ENCODE measurements at regions not wholly inside any gene's neighbourhood (a gene's known extent, or its start where the extent isn't known, plus 50 kb on each side); places are given as distances from the start of the nearest gene placed in this dataset.
A peak's percentile ranks its signal among the peaks of the same experiment; 100 is the strongest.

DNA sequence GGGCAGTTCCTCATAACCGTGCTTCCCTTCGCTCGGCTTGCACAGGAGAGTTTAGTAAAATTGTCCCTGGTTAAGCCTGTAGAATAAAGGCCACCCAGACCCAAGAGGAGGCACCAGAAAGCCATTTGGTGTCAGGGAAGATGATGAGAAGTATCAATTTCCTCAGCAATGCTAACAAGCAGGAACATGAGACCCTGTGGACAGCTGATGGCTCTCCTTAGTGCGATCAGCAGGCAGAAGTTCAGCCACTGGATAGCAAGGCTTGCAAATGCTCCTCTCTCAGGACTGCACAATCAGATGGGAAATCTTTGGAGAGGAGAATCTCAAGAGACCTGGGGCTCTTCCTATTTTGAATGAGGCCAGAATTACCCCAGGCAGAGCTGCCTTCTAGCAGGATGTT is 261.1 kb upstream of the DYNLRB2 start:
- Mint-ChIP-seq H3K27me3 (ENCODE audit: insufficient read depth) (peaks cover 31% of the 10 kb centered on the region), H3K4me3 (no peak overlapping the region), H3K9me3 (no peaks in the 10 kb centered on the region), H3K4me1 (no peaks in the 10 kb centered on the region), H3K27ac (no peak overlapping the region), H3K36me3 (ENCODE audit: low read depth) (no peaks in the 10 kb centered on the region)
- no peak overlapping the region for H3K4me3 ChIP-seq (ENCODE audit: low read length)
- H3K27ac ChIP-seq (ENCODE audit: low read depth, low read length): no peak overlapping the region
- no peaks in the 10 kb centered on the region for H3K36me3 ChIP-seq (ENCODE audit: control insufficient read depth, insufficient read depth, low read length)
- peaks cover 6% of the 10 kb centered on the region for H3K27me3 ChIP-seq (ENCODE audit: control insufficient read depth, insufficient read depth, low read length, poor library complexity, severe bottlenecking)
- 91 to 100% methylated on average over 1 to 4 of the region's 4 CpGs for WGBS, 2 experiments (ENCODE audit: insufficient coverage in 1 of 2, insufficient read length in 1 of 2)
- TF ChIP-seq, protein P1, sequence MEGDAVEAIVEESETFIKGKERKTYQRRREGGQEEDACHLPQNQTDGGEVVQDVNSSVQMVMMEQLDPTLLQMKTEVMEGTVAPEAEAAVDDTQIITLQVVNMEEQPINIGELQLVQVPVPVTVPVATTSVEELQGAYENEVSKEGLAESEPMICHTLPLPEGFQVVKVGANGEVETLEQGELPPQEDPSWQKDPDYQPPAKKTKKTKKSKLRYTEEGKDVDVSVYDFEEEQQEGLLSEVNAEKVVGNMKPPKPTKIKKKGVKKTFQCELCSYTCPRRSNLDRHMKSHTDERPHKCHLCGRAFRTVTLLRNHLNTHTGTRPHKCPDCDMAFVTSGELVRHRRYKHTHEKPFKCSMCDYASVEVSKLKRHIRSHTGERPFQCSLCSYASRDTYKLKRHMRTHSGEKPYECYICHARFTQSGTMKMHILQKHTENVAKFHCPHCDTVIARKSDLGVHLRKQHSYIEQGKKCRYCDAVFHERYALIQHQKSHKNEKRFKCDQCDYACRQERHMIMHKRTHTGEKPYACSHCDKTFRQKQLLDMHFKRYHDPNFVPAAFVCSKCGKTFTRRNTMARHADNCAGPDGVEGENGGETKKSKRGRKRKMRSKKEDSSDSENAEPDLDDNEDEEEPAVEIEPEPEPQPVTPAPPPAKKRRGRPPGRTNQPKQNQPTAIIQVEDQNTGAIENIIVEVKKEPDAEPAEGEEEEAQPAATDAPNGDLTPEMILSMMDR (conservative IDR thresholded peaks at IDR 0.05): no peak
- no peaks in the 10 kb centered on the region for H3K9me3 ChIP-seq (ENCODE audit: control insufficient read depth, low read length)
- no peak overlapping the region for H3K9ac ChIP-seq (ENCODE audit: extremely low read depth, low read length, poor library complexity, severe bottlenecking)
- no peaks in the 10 kb centered on the region for H3K4me1 ChIP-seq (ENCODE audit: control insufficient read depth, insufficient read depth, low read length)
- no peak for DNase-seq

DNA sequence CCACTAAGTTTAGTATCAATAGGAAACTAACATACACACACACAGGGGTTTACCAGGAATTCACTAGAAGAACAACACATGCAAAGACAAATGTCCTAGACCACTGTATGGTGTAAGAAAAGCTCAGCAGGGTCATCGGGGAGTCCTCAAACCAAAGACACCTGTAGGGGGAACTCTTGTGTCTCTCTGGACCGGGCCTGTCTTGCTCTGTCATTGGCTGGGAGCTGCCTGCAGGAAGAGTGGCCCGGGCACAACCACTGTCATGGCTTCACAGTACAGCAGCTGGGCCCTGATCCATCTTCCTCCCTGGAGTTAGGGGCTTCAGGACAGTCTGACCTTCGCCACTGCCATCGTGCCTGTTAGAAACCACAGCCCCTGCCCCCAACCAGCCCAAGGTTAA is 263.6 kb upstream of the DYNLRB2 start:
- no peak overlapping the region for H3K4me3 Mint-ChIP-seq
- H3K9me3 ChIP-seq (ENCODE audit: control insufficient read depth, low read length): no peaks in the 10 kb centered on the region
- H3K27ac Mint-ChIP-seq: no peak overlapping the region
- no peaks in the 10 kb centered on the region for H3K9me3 Mint-ChIP-seq
- peaks cover 31% of the 10 kb centered on the region for H3K27me3 Mint-ChIP-seq (ENCODE audit: insufficient read depth)
- no peak overlapping the region for H3K27ac ChIP-seq (ENCODE audit: low read depth, low read length)
- no peaks in the 10 kb centered on the region for H3K4me1 ChIP-seq (ENCODE audit: control insufficient read depth, insufficient read depth, low read length)
- no peaks in the 10 kb centered on the region for H3K36me3 Mint-ChIP-seq (ENCODE audit: low read depth)
- DNase-seq: peak; percentile 85
- no peaks in the 10 kb centered on the region for H3K36me3 ChIP-seq (ENCODE audit: control insufficient read depth, insufficient read depth, low read length)
- H3K4me1 Mint-ChIP-seq: no peaks in the 10 kb centered on the region
- WGBS, 2 experiments (ENCODE audit: insufficient coverage in 1 of 2, insufficient read length in 1 of 2): 54 to 63% methylated on average over 4 to 5 of the region's 5 CpGs
- no peak overlapping the region for H3K9ac ChIP-seq (ENCODE audit: extremely low read depth, low read length, poor library complexity, severe bottlenecking)
- H3K4me3 ChIP-seq (ENCODE audit: low read length): no peak overlapping the region
- peaks cover 6% of the 10 kb centered on the region for H3K27me3 ChIP-seq (ENCODE audit: control insufficient read depth, insufficient read depth, low read length, poor library complexity, severe bottlenecking)
- TF ChIP-seq, protein P1 (conservative IDR thresholded peaks at IDR 0.05): peak; percentile 75

GRCh38 chr16:80274576-80275191 is 266.1 kb upstream of the DYNLRB2 start:
- WGBS, 2 experiments (ENCODE audit: insufficient coverage in 1 of 2, insufficient read length in 1 of 2): 70 to 84% methylated on average over 1 to 4 of the region's 4 CpGs
- H3K4me3 ChIP-seq (ENCODE audit: low read length): no peak overlapping the region
- Mint-ChIP-seq H3K9me3 (no peaks in the 10 kb centered on the region), H3K4me3 (no peak overlapping the region), H3K27me3 (ENCODE audit: insufficient read depth) (peaks cover 30% of the 10 kb centered on the region), H3K4me1 (no peaks in the 10 kb centered on the region), H3K36me3 (ENCODE audit: low read depth) (no peaks in the 10 kb centered on the region), H3K27ac (no peak overlapping the region)
- H3K4me1 ChIP-seq (ENCODE audit: control insufficient read depth, insufficient read depth, low read length): no peaks in the 10 kb centered on the region
- no peak overlapping the region for H3K27ac ChIP-seq (ENCODE audit: low read depth, low read length)
- TF ChIP-seq, protein P1 (conservative IDR thresholded peaks at IDR 0.05): no peak
- H3K9me3 ChIP-seq (ENCODE audit: control insufficient read depth, low read length): no peaks in the 10 kb centered on the region
- H3K9ac ChIP-seq (ENCODE audit: extremely low read depth, low read length, poor library complexity, severe bottlenecking): no peak overlapping the region
- H3K36me3 ChIP-seq (ENCODE audit: control insufficient read depth, insufficient read depth, low read length): no peaks in the 10 kb centered on the region
- DNase-seq: no peak
- H3K27me3 ChIP-seq (ENCODE audit: control insufficient read depth, insufficient read depth, low read length, poor library complexity, severe bottlenecking): peaks cover 6% of the 10 kb centered on the region
